Activated CD8-positive, alpha-beta memory T cell treated with anti-CD3 and anti-CD28 coated beads, Interleukin-2, amount 50 U/mL, for 1 hour (primary cell): ENCODE measurements at regions not wholly inside any gene's neighbourhood (a gene's known extent, or its start where the extent isn't known, plus 50 kb on each side); places are given as distances from the start of the nearest gene placed in this dataset.

Source experiments
- DNase-seq: peaks from one replicate; pipeline ENCODE4 v3.0.0-alpha.2; 2020; ENCODE audit errors: extremely low read depth

- DNase-seq = no peak
These were observed 447.5 kb upstream of the DCN start for GRCh38 chr12:91630083-91630482.

- DNase-seq = no peak
These were observed 446.8 kb upstream of the DCN start for GRCh38 chr12:91629440-91629839.

- DNase-seq = no peak
These were observed 446.0 kb upstream of the DCN start for GRCh38 chr12:91628656-91629055.

- DNase-seq = no peak
These were observed 444.6 kb upstream of the DCN start for GRCh38 chr12:91627225-91627624.

GRCh38 chr12:91622981-91623380 is 440.4 kb upstream of the DCN start:
- DNase-seq = no peak

- DNase-seq = no peak
These were observed 439.4 kb upstream of the DCN start for GRCh38 chr12:91622037-91622436.

- DNase-seq = no peak
These were observed 438.4 kb upstream of the DCN start for GRCh38 chr12:91620992-91621391.

GRCh38 chr12:91620422-91620821 is 437.8 kb upstream of the DCN start:
- no peak for DNase-seq

- DNase-seq = no peak
These were observed 435.7 kb upstream of the DCN start for GRCh38 chr12:91618281-91618680.

GRCh38 chr12:91617818-91618217 is 435.2 kb upstream of the DCN start:
- DNase-seq = no peak

GRCh38 chr12:91616416-91616815 is 433.8 kb upstream of the DCN start:
- DNase-seq = no peak

- DNase-seq = no peak
These were observed 430.7 kb upstream of the DCN start for GRCh38 chr12:91613223-91613779.

GRCh38 chr12:91610561-91610960 is 427.9 kb upstream of the DCN start:
- DNase-seq = no peak

GRCh38 chr12:91609283-91609682 is 426.7 kb upstream of the DCN start:
- DNase-seq = no peak

GRCh38 chr12:91608542-91608941 is 425.9 kb upstream of the DCN start:
- no peak for DNase-seq

GRCh38 chr12:91606662-91607377 is 424.2 kb upstream of the DCN start:
- no peak for DNase-seq

GRCh38 chr12:91604897-91605296 is 422.3 kb upstream of the DCN start:
- no peak for DNase-seq

- DNase-seq = no peak
These were observed 420.4 kb upstream of the DCN start for GRCh38 chr12:91603060-91603459.

GRCh38 chr12:91601054-91601453 is 418.4 kb upstream of the DCN start:
- no peak for DNase-seq

GRCh38 chr12:91594715-91595114 is 412.1 kb upstream of the DCN start:
- no peak for DNase-seq

GRCh38 chr12:91591639-91591987 is 409.0 kb upstream of the DCN start:
- no peak for DNase-seq

GRCh38 chr12:91590966-91591638 is 408.5 kb upstream of the DCN start:
- no peak for DNase-seq

- no peak for DNase-seq
These were observed 406.3 kb upstream of the DCN start for GRCh38 chr12:91588874-91589454.
